Amniotic epithelial cell (primary cell): ENCODE measurements at regions not wholly inside any gene's neighbourhood (a gene's known extent, or its start where the extent isn't known, plus 50 kb on each side); places are given as distances from the start of the nearest gene placed in this dataset.
A peak's percentile ranks its signal among the peaks of the same experiment; 100 is the strongest.
"Not testable (repeated sequence)": the region's sequence is repeated elsewhere in the genome, so short reads cannot be mapped to it uniquely, and the experiment has no call there.

Source experiments
- DNase-seq: peaks from one replicate; pipeline ENCODE4 v3.0.0-alpha.2; 2010; ENCODE audit warnings: low read depth

- no peak for DNase-seq
Measured at GRCh38 chr16:72596373-72596772, 424.4 kb upstream of the PMFBP1 start.

- no peak for DNase-seq
Measured at GRCh38 chr16:72590151-72590937, 418.4 kb upstream of the PMFBP1 start.

GRCh38 chr16:72588551-72588950 is 416.6 kb upstream of the PMFBP1 start:
- DNase-seq = no peak

DNA sequence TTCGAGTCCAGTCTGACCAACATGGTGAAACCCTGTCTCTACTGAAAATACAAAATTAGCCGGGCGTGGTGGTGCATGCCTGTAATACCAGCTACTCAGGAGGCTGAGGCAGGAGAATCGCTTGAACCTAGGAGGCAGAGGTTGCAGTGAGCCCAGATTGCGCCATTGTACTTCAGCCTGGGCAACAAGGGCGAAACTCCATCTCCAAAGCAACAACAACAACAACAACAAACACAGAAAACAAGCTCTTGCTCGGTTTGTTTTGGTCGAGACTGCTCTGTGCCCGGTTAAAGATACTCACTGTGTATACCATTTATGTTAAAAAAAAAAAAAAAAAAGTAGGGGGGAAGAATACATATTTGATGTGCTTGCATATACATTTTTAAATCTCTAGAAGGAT is 406.1 kb upstream of the PMFBP1 start:
- DNase-seq = not testable (repeated sequence)

GRCh38 chr16:72576189-72576588 is 404.2 kb upstream of the PMFBP1 start:
- DNase-seq = no peak

DNA sequence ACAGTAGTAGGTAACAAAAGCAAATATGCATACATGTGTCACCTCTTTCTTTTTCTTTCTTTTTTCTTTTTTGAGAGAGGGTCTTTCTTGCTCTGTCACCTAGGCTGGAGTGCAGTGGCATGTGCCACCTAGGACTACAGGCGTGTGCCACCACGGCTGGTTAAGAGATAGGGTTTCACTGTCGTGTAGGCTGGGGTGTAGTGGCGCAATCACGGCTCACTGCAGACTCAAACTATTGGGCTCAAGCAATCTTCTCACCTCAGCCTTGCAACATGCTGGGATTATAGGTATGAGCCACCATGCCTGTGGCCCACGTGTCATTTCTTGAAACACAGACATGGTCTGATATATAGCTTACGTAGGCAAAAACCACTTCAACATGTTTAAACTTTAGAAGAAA is 397.7 kb upstream of the PMFBP1 start:
- DNase-seq = no peak

DNA sequence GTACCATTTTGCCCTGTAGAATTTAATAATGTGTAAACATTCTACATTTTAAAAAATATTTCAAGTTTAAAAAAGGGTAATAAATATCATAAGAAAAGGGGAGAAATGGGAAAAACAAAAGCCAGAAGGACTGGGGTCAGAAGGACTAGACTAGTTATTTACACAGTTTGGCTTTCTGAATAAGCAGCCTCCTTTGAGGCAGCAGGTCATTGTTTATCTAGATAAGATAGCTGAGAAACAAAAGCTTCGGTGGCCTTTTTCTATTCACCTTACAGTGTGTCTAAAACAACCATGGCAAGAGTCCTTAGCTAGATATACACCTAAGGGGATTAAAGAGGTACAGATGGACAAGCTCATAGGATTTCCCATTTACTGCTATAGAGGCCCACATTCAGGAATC is 396.5 kb upstream of the PMFBP1 start:
- no peak for DNase-seq

DNA sequence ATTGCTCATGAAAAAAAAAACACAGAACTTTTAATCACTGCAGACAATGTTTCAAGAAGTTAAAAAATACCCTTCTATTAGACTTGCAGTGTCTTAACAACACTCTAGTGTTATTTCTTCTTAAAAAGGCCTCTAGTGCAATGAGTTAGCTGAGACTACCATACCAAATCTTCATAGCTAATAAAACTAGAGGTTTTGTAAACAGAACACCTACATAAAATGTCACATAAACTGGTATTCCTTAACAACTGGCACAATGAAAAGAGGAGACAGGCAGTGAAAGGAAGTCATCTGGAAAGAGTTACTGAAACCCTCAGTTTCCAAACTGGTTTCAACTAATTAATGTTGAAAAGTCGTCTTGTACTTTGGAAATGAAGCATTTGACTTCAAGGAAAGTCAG is 394.2 kb upstream of the PMFBP1 start:
- no peak for DNase-seq

GRCh38 chr16:72565106-72565505 is 393.2 kb upstream of the PMFBP1 start:
- no peak for DNase-seq

GRCh38 chr16:72560617-72561016 is 388.7 kb upstream of the PMFBP1 start:
- DNase-seq = no peak

DNA sequence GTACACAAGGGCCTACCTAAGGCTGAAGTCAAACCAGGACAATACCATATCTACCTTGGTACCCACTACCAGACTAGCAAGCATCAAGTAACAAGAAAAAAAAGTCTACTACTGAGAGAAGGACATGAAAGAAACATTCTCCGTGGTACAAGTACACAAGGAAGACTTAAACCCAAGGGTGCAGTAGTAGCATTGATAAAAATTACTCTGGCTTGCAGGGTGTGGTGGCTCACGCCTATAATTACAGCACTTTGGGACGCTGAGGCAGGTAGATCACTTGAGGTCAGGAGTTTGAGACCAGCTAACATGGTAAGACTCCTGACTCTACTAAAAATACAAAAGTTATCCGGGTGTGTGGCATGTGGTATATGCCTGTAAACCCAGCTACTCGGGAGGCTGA is 386.5 kb upstream of the PMFBP1 start:
- DNase-seq = no peak

DNA sequence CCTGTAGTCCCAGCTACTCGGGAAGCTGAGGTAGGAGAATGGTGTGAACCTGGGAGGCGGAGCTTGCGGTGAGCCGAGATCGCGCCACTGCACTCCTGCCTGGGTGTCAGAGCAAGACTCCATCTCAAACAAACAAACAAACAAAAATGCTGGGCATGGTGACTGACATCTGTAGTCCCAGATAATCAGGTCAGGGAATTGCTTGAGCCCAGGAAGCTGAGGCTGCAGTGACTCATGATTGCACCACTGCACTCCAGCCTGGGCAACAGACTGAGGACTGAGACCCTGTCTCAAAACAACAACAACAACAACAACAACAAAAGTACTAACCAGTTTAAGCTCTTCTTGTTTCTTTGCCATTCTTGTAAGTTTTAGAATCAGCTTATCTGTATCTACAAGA is 383.0 kb upstream of the PMFBP1 start:
- DNase-seq = peak; percentile 59

DNA sequence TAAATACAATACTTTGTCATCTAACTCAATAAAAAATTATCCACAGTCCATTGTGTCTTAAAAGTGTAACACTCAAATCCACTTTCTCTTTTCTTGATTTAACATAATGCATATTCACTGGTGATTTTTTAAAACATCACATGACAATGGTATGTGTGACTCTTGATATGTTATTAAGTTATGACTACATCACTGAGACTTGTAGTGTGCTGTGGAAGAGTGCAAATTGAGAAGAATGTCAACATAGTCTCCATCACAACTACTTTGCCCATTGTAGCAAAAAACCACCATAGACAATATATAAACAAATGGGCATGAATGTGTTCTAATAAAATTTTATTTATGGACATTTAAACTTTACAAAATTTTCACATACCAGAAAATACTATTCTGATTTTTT is 380.7 kb upstream of the PMFBP1 start:
- no peak for DNase-seq

DNA sequence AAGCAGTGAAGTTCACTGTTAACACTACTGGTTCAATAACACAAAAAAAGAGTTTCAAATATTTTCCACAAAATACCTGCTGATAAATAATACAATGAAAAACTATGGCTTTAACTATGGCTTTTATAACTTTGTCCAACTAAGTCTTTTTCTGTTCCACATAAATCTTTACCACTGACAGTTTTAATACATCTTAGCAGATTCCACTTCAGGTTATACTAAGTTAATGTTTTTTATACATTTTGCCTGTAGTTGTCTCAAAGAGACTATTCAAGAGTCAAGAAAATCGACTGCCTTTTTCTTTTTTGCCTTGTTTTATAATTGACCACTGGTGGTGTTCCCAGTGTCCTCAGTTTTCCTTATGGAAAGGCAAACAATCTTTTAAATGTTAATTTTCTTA is 379.7 kb upstream of the PMFBP1 start:
- DNase-seq = no peak

- DNase-seq = no peak
Measured at GRCh38 chr16:72549878-72550277, 377.9 kb upstream of the PMFBP1 start.

DNA sequence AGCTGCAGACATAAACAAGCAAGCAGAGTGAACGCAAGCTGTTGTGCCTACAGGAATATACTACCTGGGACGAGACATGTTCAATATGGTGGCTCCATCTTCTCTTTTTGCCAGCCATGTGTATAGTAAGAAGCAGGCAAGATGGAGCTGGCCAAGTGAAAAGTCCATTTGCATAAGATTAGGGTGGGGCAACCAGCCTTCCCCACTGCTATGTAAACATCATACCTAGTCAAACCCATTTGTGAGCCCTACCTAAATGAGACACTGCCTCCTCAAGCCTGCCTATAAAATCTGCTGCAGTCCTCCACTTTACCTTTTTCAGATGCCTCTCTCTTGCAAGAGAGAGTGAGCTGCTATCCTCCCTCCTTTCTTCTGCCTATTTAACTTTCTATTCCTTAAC is 370.1 kb upstream of the PMFBP1 start:
- no peak for DNase-seq

DNA sequence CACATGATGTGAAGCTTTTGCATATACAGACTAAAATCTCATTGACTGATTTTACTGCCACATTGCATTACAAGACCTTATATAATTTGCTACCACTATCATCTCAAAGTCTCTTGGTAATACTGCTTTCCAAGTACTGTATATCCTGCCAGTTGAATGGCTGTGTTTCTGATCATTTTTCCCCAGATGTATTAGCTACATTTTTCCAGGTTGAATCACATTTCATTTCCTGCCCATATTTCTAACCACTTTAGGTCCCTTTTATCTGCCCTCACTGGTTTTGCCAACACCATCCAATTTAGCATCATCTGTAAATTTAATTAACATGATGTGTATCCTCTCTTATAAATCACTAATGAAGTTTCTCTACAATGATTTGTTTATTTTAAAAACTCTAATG is 365.7 kb upstream of the PMFBP1 start:
- DNase-seq = peak; percentile 17

GRCh38 chr16:72536723-72537435 is 364.9 kb upstream of the PMFBP1 start:
- DNase-seq = peak; percentile 37

DNA sequence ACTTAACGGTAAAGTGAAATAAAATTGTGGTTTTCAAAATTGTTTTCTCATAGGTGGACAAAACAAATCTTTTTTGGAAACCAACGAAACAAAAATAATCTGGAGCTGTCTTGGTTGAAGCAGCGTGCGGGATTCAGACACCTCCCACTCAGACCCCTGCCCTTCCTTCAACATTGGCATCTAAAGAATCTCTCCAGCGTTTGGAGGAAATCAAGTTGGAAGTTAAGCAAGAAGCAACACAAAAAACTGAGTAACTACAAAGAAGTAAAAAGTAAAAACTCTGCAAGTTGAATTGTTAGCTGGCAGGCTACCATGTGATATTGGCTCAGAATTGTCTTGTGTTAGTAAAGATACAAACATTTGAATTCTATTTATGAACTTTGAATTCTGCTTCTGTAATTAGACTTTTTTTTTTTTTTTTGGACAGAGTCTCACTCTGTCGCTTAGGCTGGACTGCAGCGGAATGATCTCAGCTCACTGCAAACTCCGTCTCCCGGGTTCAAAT is 361.0 kb upstream of the PMFBP1 start:
- DNase-seq = peak; percentile 5

DNA sequence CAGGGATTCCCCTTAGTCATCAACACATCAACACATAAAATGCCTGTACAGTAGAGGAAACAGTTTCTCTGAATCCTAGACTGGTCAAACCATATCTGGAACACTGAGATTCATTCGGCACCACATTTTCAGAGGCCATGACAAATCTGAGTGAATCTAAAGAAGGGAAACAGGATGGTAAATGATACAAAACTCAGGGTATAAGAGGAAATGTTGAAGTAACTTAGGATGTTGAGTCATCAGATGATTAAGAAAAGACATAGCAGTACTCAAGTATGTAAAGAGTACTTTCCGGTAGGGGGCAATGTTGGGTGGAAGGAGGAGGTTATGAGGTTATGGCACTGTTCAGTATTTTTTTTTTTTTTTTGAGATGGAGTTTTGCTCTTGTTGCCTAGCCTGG is 358.5 kb upstream of the PMFBP1 start:
- peak; percentile 84 for DNase-seq

- DNase-seq = no peak
Measured at GRCh38 chr16:72523087-72523486, 351.1 kb upstream of the PMFBP1 start.

DNA sequence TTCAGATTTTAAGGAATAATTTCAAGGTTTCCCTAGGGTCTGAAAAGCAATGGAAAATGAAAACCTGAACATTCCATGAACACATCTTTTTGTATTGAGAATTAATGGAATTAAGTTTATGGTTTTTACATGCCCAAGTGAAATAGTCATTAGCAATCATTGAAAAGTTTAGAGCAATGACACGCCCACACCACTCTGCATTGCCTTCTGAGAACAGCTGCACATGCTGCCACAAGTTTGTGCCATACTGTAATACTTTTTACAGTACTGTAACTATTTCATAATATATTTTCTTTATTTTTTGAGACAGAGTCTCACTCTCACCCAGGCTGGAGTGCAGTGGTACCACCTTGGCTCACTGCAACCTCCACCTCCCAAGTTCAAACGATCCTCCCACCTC is 345.2 kb upstream of the PMFBP1 start:
- no peak for DNase-seq

GRCh38 chr16:72511171-72511570 is 339.2 kb upstream of the PMFBP1 start:
- no peak for DNase-seq

- DNase-seq = no peak
Measured at GRCh38 chr16:72508191-72508590, 336.2 kb upstream of the PMFBP1 start.
